PC-3 (cell line): ENCODE measurements at regions not wholly inside any gene's neighbourhood (a gene's known extent, or its start where the extent isn't known, plus 50 kb on each side); places are given as distances from the start of the nearest gene placed in this dataset.

Source experiments
- ATAC-seq: fragments of 200-7000 bp; cut with Tn5 transposase; 2 replicates; pipeline ENCODE4 v1.9.1; 2020; ENCODE audit warnings: mild to moderate bottlenecking, moderate library complexity
- BruUV-seq: library from RNA; stranded (reverse); fragments of 400-500 nt; replicated peaks from 2 replicates; lab custom pipeline; 2021; lab: Mats Ljungman, UMichigan
- CTCF ChIA-PET: fragments of 300-600 bp; sonication (Branson Sonifier 250); formaldehyde crosslinking; loops from one replicate; lab custom pipeline; 2022; ENCODE audit warnings: antibody characterized with exemption; lab: Charles Lee
- POLR2A ChIA-PET: fragments of 300-600 bp; sonication (Branson Sonifier 250); formaldehyde crosslinking; loops from one replicate; lab custom pipeline; 2022; ENCODE audit warnings: antibody characterized with exemption; ENCODE audit not compliant: unreplicated experiment; lab: Charles Lee
- DNase-seq: peaks from one replicate; pipeline ENCODE4 v3.0.0-alpha.2; 2015
- H2AFZ ChIP-seq: fragments of 300-600 bp; sonication (generic); 2 replicates; pipeline ENCODE4 v1.6.0; 2016; ENCODE audit warnings: antibody characterized with exemption, low read length
- H3F3A ChIP-seq: fragments of 300-600 bp; sonication (generic); one replicate; pipeline ENCODE4 v1.6.0; 2017; ENCODE audit warnings: antibody characterized with exemption, low read length, control low read depth, mild to moderate bottlenecking; ENCODE audit not compliant: unreplicated experiment
- H3K27ac ChIP-seq: fragments of 300-600 bp; sonication (generic); 2 replicates; pipeline ENCODE4 v1.5.1; 2016; ENCODE audit warnings: mild to moderate bottlenecking, low read length
- H3K27me3 ChIP-seq: fragments of 300-600 bp; sonication (generic); 2 replicates; pipeline ENCODE4 v1.6.1; 2016; ENCODE audit warnings: low read length, mixed read lengths
- H3K36me3 ChIP-seq: fragments of 300-600 bp; sonication (generic); 2 replicates; pipeline ENCODE4 v1.6.1; 2016; ENCODE audit warnings: low read depth, mixed run types, low read length, mixed read lengths
- H3K4me1 ChIP-seq: fragments of 300-600 bp; sonication (generic); 2 replicates; pipeline ENCODE4 v1.5.1; 2016; ENCODE audit warnings: low read length; ENCODE audit not compliant: insufficient read depth
- H3K4me2 ChIP-seq: fragments of 300-600 bp; sonication (generic); 2 replicates; pipeline ENCODE4 v1.6.0; 2016; ENCODE audit warnings: low read length
- H3K4me3 ChIP-seq: fragments of 300-600 bp; sonication (generic); 2 replicates; pipeline ENCODE4 v1.5.1; 2016; ENCODE audit warnings: mild to moderate bottlenecking, low read length, mixed read lengths
- H3K79me2 ChIP-seq: fragments of 300-600 bp; sonication (generic); 2 replicates; pipeline ENCODE4 v1.6.1; 2017; ENCODE audit warnings: low read length, mixed read lengths
- H3K9ac ChIP-seq: fragments of 300-600 bp; sonication (generic); 2 replicates; pipeline ENCODE4 v1.6.0; 2016; ENCODE audit warnings: mild to moderate bottlenecking, low read length
- H3K9me2 ChIP-seq: fragments of 300-600 bp; sonication (generic); replicated peaks from 2 replicates; pipeline ENCODE4 v1.6.1; 2016; ENCODE audit warnings: mixed run types, low read length, mixed read lengths
- H3K9me3 ChIP-seq: fragments of 300-600 bp; sonication (generic); 2 replicates; pipeline ENCODE4 v1.6.1; 2016; ENCODE audit warnings: low read length, mixed read lengths
- H4K20me1 ChIP-seq: fragments of 300-600 bp; sonication (generic); 2 replicates; pipeline ENCODE4 v1.6.1; 2016; ENCODE audit warnings: low read length, mixed read lengths
- EZH2 ChIP-seq: fragments of 300-600 bp; sonication (generic); IDR thresholded peaks from one replicate; pipeline ENCODE4 v1.6.1; 2017; ENCODE audit warnings: antibody characterized with exemption, mild to moderate bottlenecking, low read length; ENCODE audit not compliant: unreplicated experiment
- EZH2phosphoT487 ChIP-seq: fragments of 300-600 bp; sonication (generic); IDR thresholded peaks from 2 replicates; pipeline ENCODE4 v1.6.1; 2018; ENCODE audit warnings: mild to moderate bottlenecking, antibody characterized with exemption, low read length, borderline replicate concordance
- intact Hi-C: fragments of 100-400 bp; cut with micrococcal nuclease; formaldehyde crosslinking; loops from 2 replicates; pipeline ENCODE4 v1.9.0; 2023
- TF ChIP-seq, protein P1 (sequence below): fragments of 300-600 bp; sonication (generic); conservative IDR thresholded peaks from 2 replicates; pipeline ENCODE4 v1.5.1; 2017; ENCODE audit warnings: antibody characterized with exemption, low read depth, mild to moderate bottlenecking, low read length

DNA sequence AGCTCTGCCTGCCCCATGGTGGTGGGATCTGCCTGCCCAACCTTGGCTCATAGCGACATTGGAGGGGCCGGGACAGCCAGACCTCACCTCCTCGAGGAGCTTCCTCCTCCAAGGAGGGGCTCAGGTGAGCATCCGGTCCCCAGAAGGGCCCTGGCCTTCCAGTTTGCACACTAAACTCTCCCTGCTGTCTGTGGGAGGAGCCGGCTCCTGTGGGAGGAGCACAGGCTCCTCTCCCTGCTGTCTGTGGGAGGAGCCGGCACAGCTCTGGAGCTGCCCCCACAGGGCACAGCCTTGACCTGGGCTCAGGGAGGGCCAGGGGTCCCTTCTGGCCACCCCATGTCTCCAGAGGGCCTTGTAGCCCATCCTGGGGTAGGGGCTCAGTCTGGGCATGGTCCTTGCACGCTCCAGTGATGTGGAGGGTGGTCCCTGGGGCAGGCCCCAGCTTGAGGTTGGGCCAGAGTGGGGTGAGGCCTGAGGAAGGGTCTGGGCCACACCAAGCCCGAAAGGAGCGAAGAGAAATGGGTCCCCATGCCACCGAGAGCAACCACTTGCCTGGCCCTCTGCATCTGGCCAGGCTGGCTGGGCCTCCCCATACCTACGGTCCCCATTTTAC lies 147.5 kb upstream of the C14orf180 start:
- no peaks in the 10 kb centered on the region for H3F3A ChIP-seq
- intact Hi-C loops: no loop called here
- H3K9me2 ChIP-seq: no peaks in the 10 kb centered on the region
- H3K27ac ChIP-seq: no peak overlapping the region
- CTCF ChIA-PET: no interaction called here
- no peak overlapping the region for H3K4me2 ChIP-seq
- no peaks in the 10 kb centered on the region; the same call in 1 of the 2 replicates for H3K27me3 ChIP-seq
- no TSS peak for BruUV-seq
- H4K20me1 ChIP-seq: no peaks in the 10 kb centered on the region
- no peak overlapping the region for H2AFZ ChIP-seq
- POLR2A ChIA-PET: no interaction called here
- no peaks in the 10 kb centered on the region for H3K9me3 ChIP-seq
- no peaks in the 10 kb centered on the region for H3K36me3 ChIP-seq
- H3K4me3 ChIP-seq: no peak overlapping the region
- DNase-seq (no peak), ATAC-seq (no peak)
- TF ChIP-seq EZH2: no peak
- TF ChIP-seq, protein P1, sequence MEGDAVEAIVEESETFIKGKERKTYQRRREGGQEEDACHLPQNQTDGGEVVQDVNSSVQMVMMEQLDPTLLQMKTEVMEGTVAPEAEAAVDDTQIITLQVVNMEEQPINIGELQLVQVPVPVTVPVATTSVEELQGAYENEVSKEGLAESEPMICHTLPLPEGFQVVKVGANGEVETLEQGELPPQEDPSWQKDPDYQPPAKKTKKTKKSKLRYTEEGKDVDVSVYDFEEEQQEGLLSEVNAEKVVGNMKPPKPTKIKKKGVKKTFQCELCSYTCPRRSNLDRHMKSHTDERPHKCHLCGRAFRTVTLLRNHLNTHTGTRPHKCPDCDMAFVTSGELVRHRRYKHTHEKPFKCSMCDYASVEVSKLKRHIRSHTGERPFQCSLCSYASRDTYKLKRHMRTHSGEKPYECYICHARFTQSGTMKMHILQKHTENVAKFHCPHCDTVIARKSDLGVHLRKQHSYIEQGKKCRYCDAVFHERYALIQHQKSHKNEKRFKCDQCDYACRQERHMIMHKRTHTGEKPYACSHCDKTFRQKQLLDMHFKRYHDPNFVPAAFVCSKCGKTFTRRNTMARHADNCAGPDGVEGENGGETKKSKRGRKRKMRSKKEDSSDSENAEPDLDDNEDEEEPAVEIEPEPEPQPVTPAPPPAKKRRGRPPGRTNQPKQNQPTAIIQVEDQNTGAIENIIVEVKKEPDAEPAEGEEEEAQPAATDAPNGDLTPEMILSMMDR: no peak
- TF ChIP-seq EZH2phosphoT487: no peak
- H3K79me2 ChIP-seq: no peaks in the 10 kb centered on the region
- no peaks in the 10 kb centered on the region for H3K4me1 ChIP-seq
- no peak overlapping the region for H3K9ac ChIP-seq

DNA sequence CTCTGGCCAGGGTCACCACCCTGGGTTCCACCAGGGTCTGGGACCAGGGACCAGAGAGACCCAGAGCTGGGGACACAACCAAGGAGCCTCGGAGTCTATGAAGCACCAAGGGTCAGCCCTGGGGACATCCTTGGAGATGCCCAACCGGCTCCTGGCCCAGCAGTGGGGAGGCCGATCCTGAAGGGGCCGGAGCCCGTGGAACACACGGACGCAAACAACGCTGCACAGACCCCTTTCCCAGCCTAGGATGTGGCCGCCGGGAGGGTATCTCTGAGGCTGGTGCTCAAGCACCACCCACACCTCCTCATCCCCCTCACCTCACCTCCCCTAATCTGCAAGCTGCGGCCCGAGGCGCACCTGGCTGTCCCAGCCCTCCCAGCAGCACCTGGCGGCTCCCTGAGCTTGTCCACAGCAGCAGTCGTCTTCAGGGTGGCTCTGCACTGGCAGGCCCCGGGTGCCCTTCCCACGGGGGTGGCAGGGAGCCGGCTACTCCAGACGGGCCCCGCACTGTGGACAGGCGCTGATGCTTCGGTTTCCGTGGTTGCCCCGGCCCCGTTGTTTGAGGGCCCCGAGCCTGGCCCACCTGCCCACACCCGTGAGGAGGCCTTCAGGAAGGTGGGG lies 146.8 kb upstream of the C14orf180 start:
- intact Hi-C loops: no loop called here
- Histone ChIP-seq H3K4me3 (no peak overlapping the region), H3F3A (no peaks in the 10 kb centered on the region), H3K9me3 (no peaks in the 10 kb centered on the region), H2AFZ (no peak overlapping the region), H3K27me3 (no peaks in the 10 kb centered on the region; the same call in 1 of the 2 replicates), H3K9ac (no peak overlapping the region), H3K36me3 (no peaks in the 10 kb centered on the region), H3K27ac (no peak overlapping the region), H3K79me2 (no peaks in the 10 kb centered on the region), H3K4me2 (no peak overlapping the region), H4K20me1 (no peaks in the 10 kb centered on the region), H3K9me2 (no peaks in the 10 kb centered on the region), H3K4me1 (no peaks in the 10 kb centered on the region)
- TF ChIP-seq EZH2: no peak
- no peak for TF ChIP-seq EZH2phosphoT487
- TF ChIP-seq, protein P1: no peak
- BruUV-seq: no TSS peak
- no peak for DNase-seq
- no peak for ATAC-seq
- ChIA-PET CTCF (no interaction called here), POLR2A (no interaction called here)
